A549 (cell line): ENCODE measurements at regions not wholly inside any gene's neighbourhood (a gene's known extent, or its start where the extent isn't known, plus 50 kb on each side); places are given as distances from the start of the nearest gene placed in this dataset.

Experiments
- ATAC-seq, 2 experiments: fragments of 200-7000 bp in 1 of 2; fragments of >200 bp in 1 of 2; cut with Nextera tagmentation in 1 of 2; cut with Tn5 transposase in 1 of 2; 3 replicates each; pipeline versions ENCODE4 v1.8.0 to v1.9.1; 2018 to 2020; ENCODE audit warnings: mild to moderate bottlenecking in 1 of 2, moderate library complexity in 1 of 2
- CTCF ChIA-PET: fragments of 300-600 bp; sonication (Branson Sonifier 250); formaldehyde crosslinking; extraction: SDS; loops from one replicate; lab custom pipeline; 2021; ENCODE audit warnings: antibody characterized with exemption, inconsistent platforms; lab: Yijun Ruan, JAX
- POLR2A ChIA-PET: fragments of 350-600 bp; formaldehyde crosslinking; extraction: SDS; loops from one replicate; lab custom pipeline; 2021; ENCODE audit warnings: antibody characterized with exemption, inconsistent platforms; lab: Yijun Ruan, JAX
- DNase-seq, 2 experiments: peaks; one replicate each; pipeline versions ENCODE4 v3.0.0 to v3.0.0-alpha.2; 2011 to 2016; ENCODE audit warnings: low read depth in 1 of 2, low spot score in 1 of 2
- FAIRE-seq: peaks from 2 replicates; lab custom pipeline; 2011; peaks lifted over from hg19 to GRCh38; lab: Jason Lieb, UNC
- H3K27ac ChIP-seq, 2 experiments: fragments of >200 bp; sonication (Bioruptor Twin); formaldehyde crosslinking; 3 replicates each; pipeline ENCODE4 v1.5.1; 2016 to 2017
- H3K4me1 ChIP-seq: fragments of >200 bp; sonication (Bioruptor Twin); formaldehyde crosslinking; 3 replicates; pipeline ENCODE4 v1.6.1; 2016
- H3K4me2 ChIP-seq: fragments of >200 bp; sonication (Bioruptor Twin); formaldehyde crosslinking; 3 replicates; pipeline ENCODE4 v1.6.1; 2016
- H3K4me3 ChIP-seq: fragments of >200 bp; sonication (Bioruptor Twin); formaldehyde crosslinking; 3 replicates; pipeline ENCODE4 v1.5.1; 2016
- H3K9me3 ChIP-seq: fragments of >200 bp; sonication (Bioruptor Twin); formaldehyde crosslinking; 3 replicates; pipeline ENCODE4 v1.6.1; 2016
- ATOH8 ChIP-seq: fragments of 250-450 bp; sonication (Bioruptor Pico); IDR thresholded peaks from 2 replicates; pipeline ENCODE4 v1.5.0; 2020; ENCODE audit warnings: low read depth, mild to moderate bottlenecking, moderate library complexity
- CEBPB ChIP-seq, 2 experiments: fragments of >200 bp in 1 of 2; sonication (Bioruptor Twin) in 1 of 2; formaldehyde crosslinking in 1 of 2; IDR thresholded peaks; 2 replicates each; pipeline ENCODE4 v1.6.1; 2012 to 2016
- CHD4 ChIP-seq: fragments of 200-600 bp; sonication (generic); IDR thresholded peaks from 2 replicates; pipeline ENCODE4 v1.6.1; 2016; ENCODE audit warnings: antibody characterized with exemption, mild to moderate bottlenecking, borderline replicate concordance
- CTCF ChIP-seq: fragments of >200 bp; sonication (Bioruptor Twin); formaldehyde crosslinking; IDR thresholded peaks from 3 replicates; pipeline ENCODE4 v1.5.1; 2016
- EHMT2 ChIP-seq: fragments of 200-600 bp; sonication (generic); IDR thresholded peaks from 2 replicates; pipeline ENCODE4 v1.6.1; 2016; ENCODE audit warnings: antibody characterized with exemption, low read depth, mild to moderate bottlenecking, moderate library complexity
- ESRRA ChIP-seq: fragments of 150-350 bp; IDR thresholded peaks from 2 replicates; pipeline ENCODE4 v1.6.1; 2014; ENCODE audit warnings: mild to moderate bottlenecking, low read length, borderline replicate concordance
- HMGXB4 ChIP-seq: fragments of 250-450 bp; sonication (Bioruptor Pico); IDR thresholded peaks from 2 replicates; pipeline ENCODE4 v1.5.0; 2021; ENCODE audit warnings: mild to moderate bottlenecking, moderate library complexity, borderline replicate concordance
- HOXB5 ChIP-seq: fragments of 250-450 bp; sonication (Bioruptor Pico); IDR thresholded peaks from 2 replicates; pipeline ENCODE4 v1.5.0; 2020; ENCODE audit warnings: mild to moderate bottlenecking, moderate library complexity
- JUNB ChIP-seq: fragments of >200 bp; sonication (Bioruptor Twin); formaldehyde crosslinking; IDR thresholded peaks from 2 replicates; pipeline ENCODE4 v1.6.1; 2016
- MAFK ChIP-seq: fragments of 450-650 bp; IDR thresholded peaks from 2 replicates; pipeline ENCODE4 v1.6.1; 2014; ENCODE audit not compliant: partially characterized antibody
- MAZ ChIP-seq: fragments of 150-350 bp; IDR thresholded peaks from 2 replicates; pipeline ENCODE4 v1.6.1; 2014; ENCODE audit warnings: antibody characterized with exemption, low read depth, low read length, borderline replicate concordance
- MYC ChIP-seq: IDR thresholded peaks from 2 replicates; pipeline ENCODE4 v1.6.1; 2012; ENCODE audit warnings: mild to moderate bottlenecking, inconsistent platforms, low read length, improper control_type of control experiment, borderline replicate concordance
- NR3C1 ChIP-seq: fragments of >200 bp; sonication (Bioruptor Twin); formaldehyde crosslinking; IDR thresholded peaks from 3 replicates; pipeline ENCODE4 v1.6.1; 2017
- PHF8 ChIP-seq: fragments of 200-600 bp; sonication (generic); IDR thresholded peaks from 2 replicates; pipeline ENCODE4 v1.6.1; 2016; ENCODE audit warnings: low read depth, mild to moderate bottlenecking, antibody characterized with exemption, moderate library complexity, borderline replicate concordance
- RNF2 ChIP-seq: fragments of 200-600 bp; sonication (generic); IDR thresholded peaks from 2 replicates; pipeline ENCODE4 v1.6.1; 2016; ENCODE audit warnings: low read depth, mild to moderate bottlenecking, antibody characterized with exemption, moderate library complexity, borderline replicate concordance
- TFCP2L1 ChIP-seq: fragments of 250-450 bp; sonication (Bioruptor Pico); IDR thresholded peaks from 2 replicates; pipeline ENCODE4 v1.5.0; 2021; ENCODE audit warnings: mild to moderate bottlenecking
- USF2 ChIP-seq: fragments of 450-650 bp; IDR thresholded peaks from 2 replicates; pipeline ENCODE4 v1.6.1; 2014; ENCODE audit warnings: antibody characterized with exemption
- ZFP36 ChIP-seq: fragments of 450-650 bp; IDR thresholded peaks from 2 replicates; pipeline ENCODE4 v1.6.1; 2014; ENCODE audit warnings: borderline replicate concordance; ENCODE audit not compliant: partially characterized antibody
- WGBS: methylation state at CpG from one replicate; pipeline ENCODE4 v1.1.6; 2017; ENCODE audit errors: missing lambda C conversion rate; 5-methylcytosine and 5-hydroxymethylcytosine counted together
- TF ChIP-seq, protein P1 (sequence below): fragments of 150-350 bp; IDR thresholded peaks from 2 replicates; pipeline ENCODE4 v1.6.1; 2014; ENCODE audit warnings: low read depth, mild to moderate bottlenecking, low read length

- DNase-seq (no peak), FAIRE-seq (no peak), ATAC-seq (no peak)
- Histone ChIP-seq H3K4me1 (peaks cover 87% of the 10 kb centered on the region), H3K27ac (peak overlapping the region; percentile 45 to 87), H3K4me3 (no peak overlapping the region), H3K9me3 (peaks cover 12% of the 10 kb centered on the region), H3K4me2 (peak overlapping the region; percentile 1; the same call in 2 of the 3 replicates)
- TF ChIP-seq CEBPB (IDR thresholded peaks at IDR 0.05) (no peak), CTCF (no peak), HOXB5 (CRISPR knock-in tag) (no peak), HMGXB4 (CRISPR knock-in tag) (no peak), NR3C1 (no peak), TFCP2L1 (CRISPR knock-in tag) (no peak)
- CTCF ChIA-PET = interaction anchor here (0.7 to 0.8 kb wide), 2 partner anchors 18 to 28 kb away, joined by 4 read pairs; no protein-coding TSS in a partner anchor
- POLR2A ChIA-PET = no interaction called here
- 71% methylated on average over 10 of the region's 10 CpGs for WGBS
Observed at GRCh38 chr12:107374161-107374840, 281.0 kb upstream of the CRY1 start.

DNA sequence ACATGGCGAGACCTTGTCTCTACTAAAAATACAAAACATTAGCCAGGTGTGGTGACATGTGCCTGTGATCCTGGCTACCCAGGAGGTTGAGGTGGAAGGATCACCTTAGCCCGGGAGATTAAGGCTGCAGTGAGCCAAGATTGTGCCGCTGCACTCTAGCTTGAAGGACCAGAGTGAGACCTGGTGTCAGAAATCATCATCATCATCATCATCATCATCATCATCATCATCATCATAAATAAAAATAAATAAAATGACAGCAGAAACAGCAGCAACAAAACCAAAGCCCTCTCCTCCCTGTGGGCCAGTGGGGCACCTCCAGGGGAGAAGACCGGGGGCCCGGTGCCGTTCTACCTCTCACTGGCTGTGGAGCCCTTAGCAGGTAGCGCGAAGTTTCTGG is 281.9 kb upstream of the CRY1 start:
- ATAC-seq (no peak), FAIRE-seq (no peak), DNase-seq (no peak)
- CTCF ChIA-PET = interaction anchor here (0.7 to 0.9 kb wide), 3 partner anchors 11 to 27 kb away, joined by 3 to 4 read pairs (median 4); no protein-coding TSS in a partner anchor
- peaks cover 12% of the 10 kb centered on the region for H3K9me3 ChIP-seq
- H3K27ac ChIP-seq = peak overlapping the region in 1 of 2 experiments; percentile 87; a peak in 3 of 6 replicates
- peaks cover 83% of the 10 kb centered on the region for H3K4me1 ChIP-seq
- POLR2A ChIA-PET = no interaction called here
- TF ChIP-seq JUNB = no peak
- TF ChIP-seq MAZ = no peak
- no peak for TF ChIP-seq CHD4
- TF ChIP-seq ZFP36 = no peak
- TF ChIP-seq ATOH8 (CRISPR knock-in tag) = no peak
- TF ChIP-seq ESRRA = no peak
- TF ChIP-seq MAFK = no peak
- no peak for TF ChIP-seq MYC
- WGBS = 86% methylated on average over 8 of the region's 8 CpGs
- no peak overlapping the region for H3K4me2 ChIP-seq
- no peak overlapping the region for H3K4me3 ChIP-seq

DNA sequence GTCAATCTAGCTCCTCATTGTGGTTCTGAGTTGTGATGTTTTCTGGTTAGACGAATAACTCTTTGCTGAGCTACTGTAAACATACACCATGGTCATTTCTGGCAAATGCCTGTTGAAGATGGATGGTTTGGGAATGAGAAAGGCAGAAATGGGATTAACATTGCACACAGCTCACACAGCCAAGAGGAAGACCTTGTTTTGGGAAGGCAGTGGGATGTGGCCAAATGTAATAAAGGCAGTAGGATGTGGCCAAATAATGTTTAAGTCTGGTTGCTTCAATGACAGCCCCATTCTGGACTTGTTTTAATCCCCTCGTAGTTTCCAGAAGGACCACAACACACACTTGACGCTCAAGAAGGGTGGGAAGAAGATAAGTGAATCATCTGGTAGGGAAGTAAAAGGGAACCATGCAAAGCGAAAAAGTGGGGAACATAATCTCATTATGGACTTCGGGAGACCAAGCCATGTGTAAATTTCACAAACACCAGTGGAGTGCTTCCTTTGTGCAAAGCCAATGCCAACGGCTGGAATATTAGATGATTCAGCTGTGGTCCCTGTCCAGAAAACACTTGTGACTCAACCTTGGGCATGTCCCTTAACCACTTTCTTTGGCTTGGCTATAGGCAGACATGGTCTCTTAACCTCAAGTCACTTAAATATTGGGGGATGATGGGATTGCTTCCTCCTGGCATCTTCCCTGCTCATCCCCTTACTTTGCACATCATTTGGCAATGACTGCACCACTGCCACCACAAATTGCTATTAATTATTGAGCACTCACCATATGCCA is 284.4 kb upstream of the CRY1 start:
- ATAC-seq (no peak), FAIRE-seq (no peak), DNase-seq (no peak)
- TF ChIP-seq RNF2 (no peak), EHMT2 (no peak), HMGXB4 (CRISPR knock-in tag) (no peak), ZFP36 (no peak), USF2 (no peak), PHF8 (no peak)
- TF ChIP-seq, protein P1, sequence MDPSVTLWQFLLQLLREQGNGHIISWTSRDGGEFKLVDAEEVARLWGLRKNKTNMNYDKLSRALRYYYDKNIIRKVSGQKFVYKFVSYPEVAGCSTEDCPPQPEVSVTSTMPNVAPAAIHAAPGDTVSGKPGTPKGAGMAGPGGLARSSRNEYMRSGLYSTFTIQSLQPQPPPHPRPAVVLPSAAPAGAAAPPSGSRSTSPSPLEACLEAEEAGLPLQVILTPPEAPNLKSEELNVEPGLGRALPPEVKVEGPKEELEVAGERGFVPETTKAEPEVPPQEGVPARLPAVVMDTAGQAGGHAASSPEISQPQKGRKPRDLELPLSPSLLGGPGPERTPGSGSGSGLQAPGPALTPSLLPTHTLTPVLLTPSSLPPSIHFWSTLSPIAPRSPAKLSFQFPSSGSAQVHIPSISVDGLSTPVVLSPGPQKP = no peak
- peak overlapping the region; percentile 86 to 87 for H3K27ac ChIP-seq
- WGBS = 67% methylated on average over 6 of the region's 6 CpGs
- H3K4me3 ChIP-seq = no peak overlapping the region
- H3K9me3 ChIP-seq = peaks cover 12% of the 10 kb centered on the region
- H3K4me2 ChIP-seq = peak overlapping the region; percentile 80; the same call in 2 of the 3 replicates
- ChIA-PET CTCF (interaction anchor here (1.0 to 1.8 kb wide), 4 partner anchors 15 to 246 kb away, joined by 3 to 5 read pairs (median 4); no protein-coding TSS in a partner anchor), POLR2A (interaction anchor here (1.1 kb wide), 1 partner anchor 14 kb away, joined by 4 read pairs; no protein-coding TSS in a partner anchor)
- peaks cover 82% of the 10 kb centered on the region for H3K4me1 ChIP-seq
